ENCODE measurements at regions not wholly inside any gene's neighbourhood (a gene's known extent, or its start where the extent isn't known, plus 50 kb on each side); places are given as distances from the start of the nearest gene placed in this dataset.
"Not testable (repeated sequence)": the region's sequence is repeated elsewhere in the genome, so short reads cannot be mapped to it uniquely, and the experiment has no call there.

GRCh38 chr13:107600971-107601370 lies 614.4 kb downstream of the LIG4 start:
- Histone ChIP-seq H3K4me1 (no peaks in the 10 kb centered on the region), H3K36me3 (no peaks in the 10 kb centered on the region), H3K27ac (no peak overlapping the region), H3K9me3 (no peaks in the 10 kb centered on the region), H3K27me3 (no peaks in the 10 kb centered on the region), H3K4me3 (no peak overlapping the region)
- 62 to 74% methylated on average over 4 of the region's 4 CpGs for WGBS, 2 donors
- intact Hi-C loops (cut with DNase I), result no loop called here
- TF ChIP-seq POLR2A (IDR thresholded peaks at IDR 0.05) (no peak), CTCF (IDR thresholded peaks at IDR 0.05) (no peak)
- DNase-seq, result no peak

GRCh38 chr13:107596306-107596705 lies 619.0 kb downstream of the LIG4 start:
- intact Hi-C loops (cut with DNase I); H3K27ac ChIP-seq; H3K9me3 ChIP-seq; H3K4me3 ChIP-seq; H3K27me3 ChIP-seq; DNase-seq; H3K36me3 ChIP-seq; H3K4me1 ChIP-seq: not testable (repeated sequence)
- WGBS, 2 donors, result 53 to 60% methylated on average over 5 of the region's 5 CpGs

GRCh38 chr13:107590556-107590955 lies 624.8 kb downstream of the LIG4 start:
- Histone ChIP-seq H3K36me3 (no peaks in the 10 kb centered on the region), H3K4me3 (no peak overlapping the region), H3K9me3 (no peaks in the 10 kb centered on the region), H3K27me3 (no peaks in the 10 kb centered on the region), H3K27ac (no peak overlapping the region), H3K4me1 (no peaks in the 10 kb centered on the region)
- intact Hi-C loops (cut with DNase I), result no loop called here
- no peak for DNase-seq
- TF ChIP-seq CTCF (IDR thresholded peaks at IDR 0.05) (no peak), POLR2A (IDR thresholded peaks at IDR 0.05) (no peak)
- WGBS, 2 donors, result 56 to 58% methylated on average over 3 of the region's 3 CpGs

GRCh38 chr13:107587681-107588080 lies 627.7 kb downstream of the LIG4 start:
- TF ChIP-seq POLR2A (IDR thresholded peaks at IDR 0.05) (no peak), CTCF (IDR thresholded peaks at IDR 0.05) (no peak)
- no peak for DNase-seq
- no peaks in the 10 kb centered on the region for H3K36me3 ChIP-seq
- no peaks in the 10 kb centered on the region for H3K9me3 ChIP-seq
- H3K4me1 ChIP-seq, result no peaks in the 10 kb centered on the region
- no peak overlapping the region for H3K27ac ChIP-seq
- WGBS, 2 donors, result 49 to 55% methylated on average over 2 of the region's 2 CpGs
- H3K27me3 ChIP-seq, result no peaks in the 10 kb centered on the region
- intact Hi-C loops (cut with DNase I), result no loop called here
- H3K4me3 ChIP-seq, result no peak overlapping the region

GRCh38 chr13:107586216-107586615 lies 629.1 kb downstream of the LIG4 start:
- H3K27me3 ChIP-seq, result no peaks in the 10 kb centered on the region
- H3K4me3 ChIP-seq, result no peak overlapping the region
- H3K9me3 ChIP-seq, result no peaks in the 10 kb centered on the region
- WGBS, 2 donors, result 55 to 69% methylated on average over 2 of the region's 2 CpGs
- no peaks in the 10 kb centered on the region for H3K4me1 ChIP-seq
- DNase-seq, result no peak
- intact Hi-C loops (cut with DNase I), result no loop called here
- H3K27ac ChIP-seq, result no peak overlapping the region
- no peaks in the 10 kb centered on the region for H3K36me3 ChIP-seq
- TF ChIP-seq POLR2A (IDR thresholded peaks at IDR 0.05), result no peak
- no peak for TF ChIP-seq CTCF (IDR thresholded peaks at IDR 0.05)

GRCh38 chr13:107585469-107586180 lies 629.7 kb downstream of the LIG4 start:
- Histone ChIP-seq H3K27me3 (no peaks in the 10 kb centered on the region), H3K9me3 (no peaks in the 10 kb centered on the region), H3K27ac (no peak overlapping the region), H3K4me3 (no peak overlapping the region), H3K36me3 (no peaks in the 10 kb centered on the region), H3K4me1 (no peaks in the 10 kb centered on the region)
- intact Hi-C loops (cut with DNase I), result no loop called here
- 27 to 34% methylated on average over 2 of the region's 2 CpGs for WGBS, 2 donors
- DNase-seq, result no peak
- TF ChIP-seq POLR2A (IDR thresholded peaks at IDR 0.05) (no peak), CTCF (IDR thresholded peaks at IDR 0.05) (no peak)
